ENCODE measurements at regions not wholly inside any gene's neighbourhood (a gene's known extent, or its start where the extent isn't known, plus 50 kb on each side); places are given as distances from the start of the nearest gene placed in this dataset.

DNA sequence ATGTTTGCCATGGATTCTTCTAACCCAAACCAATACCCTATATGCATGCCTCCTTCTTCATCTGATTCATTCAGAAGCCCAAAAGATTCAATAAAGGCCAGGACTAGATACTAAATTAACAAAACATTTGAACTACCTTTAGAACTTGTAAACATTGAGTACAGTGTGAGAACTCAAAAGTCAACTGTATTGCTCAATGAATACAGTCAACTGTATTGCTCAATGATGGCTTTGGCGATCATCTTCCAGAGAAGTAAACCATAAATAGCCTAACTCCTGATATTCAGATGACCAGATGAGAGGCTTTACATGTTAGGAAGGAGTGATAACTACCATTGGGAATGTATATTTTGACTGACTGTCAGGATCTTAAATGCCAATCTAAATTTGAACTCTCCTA, 206.5 kb upstream of the ITGA4 start:
- TF ChIP-seq, protein P1, sequence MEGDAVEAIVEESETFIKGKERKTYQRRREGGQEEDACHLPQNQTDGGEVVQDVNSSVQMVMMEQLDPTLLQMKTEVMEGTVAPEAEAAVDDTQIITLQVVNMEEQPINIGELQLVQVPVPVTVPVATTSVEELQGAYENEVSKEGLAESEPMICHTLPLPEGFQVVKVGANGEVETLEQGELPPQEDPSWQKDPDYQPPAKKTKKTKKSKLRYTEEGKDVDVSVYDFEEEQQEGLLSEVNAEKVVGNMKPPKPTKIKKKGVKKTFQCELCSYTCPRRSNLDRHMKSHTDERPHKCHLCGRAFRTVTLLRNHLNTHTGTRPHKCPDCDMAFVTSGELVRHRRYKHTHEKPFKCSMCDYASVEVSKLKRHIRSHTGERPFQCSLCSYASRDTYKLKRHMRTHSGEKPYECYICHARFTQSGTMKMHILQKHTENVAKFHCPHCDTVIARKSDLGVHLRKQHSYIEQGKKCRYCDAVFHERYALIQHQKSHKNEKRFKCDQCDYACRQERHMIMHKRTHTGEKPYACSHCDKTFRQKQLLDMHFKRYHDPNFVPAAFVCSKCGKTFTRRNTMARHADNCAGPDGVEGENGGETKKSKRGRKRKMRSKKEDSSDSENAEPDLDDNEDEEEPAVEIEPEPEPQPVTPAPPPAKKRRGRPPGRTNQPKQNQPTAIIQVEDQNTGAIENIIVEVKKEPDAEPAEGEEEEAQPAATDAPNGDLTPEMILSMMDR (IDR thresholded peaks at IDR 0.05; ENCODE audit: borderline replicate concordance, insufficient read depth, low read depth, low read length) = no peak
- H3K4me3 ChIP-seq (ENCODE audit: low read depth, low read length) = no peak overlapping the region

DNA sequence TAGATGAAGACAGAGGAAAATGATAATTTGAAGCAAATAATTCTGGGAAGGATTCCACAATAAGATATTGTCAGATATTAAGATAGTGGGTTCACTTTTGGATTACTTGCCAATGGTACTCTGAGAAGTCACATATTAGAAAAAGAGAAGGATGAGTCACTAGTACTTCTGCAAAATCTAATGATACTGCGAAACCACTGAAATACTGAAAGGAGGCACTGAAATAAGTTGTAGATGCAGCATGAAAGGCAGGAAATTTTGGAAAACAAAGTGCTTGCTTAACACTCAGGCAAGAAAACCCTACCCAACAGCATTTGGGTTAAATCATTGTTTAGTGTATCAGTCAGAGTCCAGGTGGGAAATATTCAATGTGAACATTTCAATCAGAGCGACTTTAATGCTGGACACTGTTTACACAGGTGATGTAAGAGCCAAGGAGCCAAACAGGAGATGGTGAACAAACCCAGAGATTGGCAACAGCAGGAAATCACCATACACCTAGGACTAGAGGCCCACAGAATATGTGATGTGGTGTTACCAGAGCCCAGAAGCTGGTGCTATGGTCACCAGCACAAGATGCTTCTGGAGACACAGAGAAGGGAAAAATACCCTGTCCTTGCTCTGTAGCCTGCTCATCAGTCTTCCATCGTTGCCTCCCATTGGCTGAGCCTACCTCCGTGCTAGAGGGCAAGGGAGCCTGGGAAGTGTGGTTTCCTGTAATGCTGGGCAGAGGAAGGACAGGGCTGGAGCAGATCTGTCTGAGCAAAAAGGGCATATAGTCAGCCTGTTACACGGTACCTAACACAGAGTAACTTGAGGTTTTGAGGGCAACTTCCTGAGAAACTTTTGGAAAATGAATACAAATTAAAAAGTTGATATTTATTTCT, 204.7 kb upstream of the ITGA4 start:
- no peak overlapping the region for H3K4me3 ChIP-seq (ENCODE audit: low read depth, low read length)
- TF ChIP-seq, protein P1 (IDR thresholded peaks at IDR 0.05; ENCODE audit: borderline replicate concordance, insufficient read depth, low read depth, low read length) = no peak

DNA sequence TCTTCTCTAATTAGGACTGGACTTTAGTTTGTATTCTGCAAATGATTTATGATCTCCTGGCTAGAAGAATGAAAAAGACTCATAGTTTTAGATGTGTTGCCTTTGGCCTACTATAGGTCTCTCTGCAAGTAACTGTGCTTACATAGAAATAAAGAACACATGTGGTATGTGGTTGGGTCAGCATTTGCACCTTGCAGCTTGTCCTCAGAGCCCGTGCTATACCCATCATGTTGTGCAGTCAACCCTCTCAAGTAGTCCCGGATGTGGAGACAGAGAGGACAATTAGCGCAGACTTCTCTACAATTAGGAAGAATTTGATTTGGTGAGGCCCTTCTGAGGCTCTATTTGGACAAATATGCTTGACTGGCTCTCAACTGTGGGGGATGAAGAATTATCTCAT, 203.7 kb upstream of the ITGA4 start:
- TF ChIP-seq, protein P1 (IDR thresholded peaks at IDR 0.05; ENCODE audit: borderline replicate concordance, insufficient read depth, low read depth, low read length) = no peak
- H3K4me3 ChIP-seq (ENCODE audit: low read depth, low read length) = no peak overlapping the region

DNA sequence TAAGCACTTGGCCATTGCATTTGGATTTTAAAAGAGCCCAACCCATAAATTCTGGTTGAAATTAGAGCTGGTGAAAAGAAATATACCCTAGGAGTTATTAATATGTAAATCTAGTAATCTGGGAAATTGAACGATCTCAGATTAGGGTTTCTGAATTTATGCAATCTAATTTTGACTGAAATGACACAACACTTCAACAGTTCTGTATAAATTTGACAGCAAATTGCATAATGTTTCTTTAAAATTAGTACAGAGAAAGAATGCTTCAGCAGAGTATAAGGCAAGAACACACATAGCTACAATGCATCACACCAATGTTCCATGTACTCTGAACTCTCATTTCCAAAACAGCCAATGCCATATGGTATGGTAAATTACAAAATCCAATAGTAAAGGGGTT, 201.5 kb upstream of the ITGA4 start:
- H3K4me3 ChIP-seq (ENCODE audit: low read depth, low read length) = no peak overlapping the region
- TF ChIP-seq, protein P1 (IDR thresholded peaks at IDR 0.05; ENCODE audit: borderline replicate concordance, insufficient read depth, low read depth, low read length) = no peak

DNA sequence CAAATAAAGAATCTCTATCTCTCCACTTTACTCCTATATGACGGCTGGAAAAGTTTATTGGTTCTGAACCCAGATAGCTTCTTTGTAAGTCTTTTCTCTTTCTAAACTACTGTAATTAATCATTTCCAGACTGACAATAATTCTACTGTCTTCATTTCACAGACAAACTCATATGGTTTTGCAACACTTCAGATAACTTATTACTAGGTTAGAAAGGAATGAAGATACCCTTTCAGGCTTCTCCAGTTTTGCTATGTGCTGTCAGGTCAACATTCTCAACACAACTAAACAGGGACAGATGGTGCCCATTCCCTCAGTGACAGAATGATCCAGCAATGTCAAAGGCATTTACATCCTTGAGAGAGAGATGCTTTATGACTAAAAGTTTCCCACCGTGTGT, 198.5 kb upstream of the ITGA4 start:
- H3K4me3 ChIP-seq (ENCODE audit: low read depth, low read length) = no peak overlapping the region
- TF ChIP-seq, protein P1 (IDR thresholded peaks at IDR 0.05; ENCODE audit: borderline replicate concordance, insufficient read depth, low read depth, low read length) = no peak

DNA sequence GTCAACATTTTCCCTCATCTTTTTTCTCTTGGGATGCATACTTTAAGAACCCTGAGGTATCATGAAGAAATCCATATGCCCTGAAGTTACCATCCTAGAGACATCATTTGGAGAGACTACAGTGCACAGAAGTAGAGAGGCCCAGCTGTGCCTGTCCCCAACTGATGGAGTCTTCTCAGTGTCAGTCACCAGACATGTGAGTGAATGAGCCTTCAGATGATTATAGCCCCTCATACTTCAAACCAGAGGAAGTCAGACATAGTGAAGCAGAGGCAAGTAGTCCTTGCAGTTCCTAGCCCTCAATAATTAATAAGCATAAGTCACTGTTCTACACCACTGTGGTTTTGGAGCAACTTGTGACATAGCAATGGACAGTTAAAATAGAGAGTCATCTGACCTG, 194.4 kb upstream of the ITGA4 start:
- TF ChIP-seq, protein P1 (IDR thresholded peaks at IDR 0.05; ENCODE audit: borderline replicate concordance, insufficient read depth, low read depth, low read length) = no peak
- H3K4me3 ChIP-seq (ENCODE audit: low read depth, low read length) = no peak overlapping the region

DNA sequence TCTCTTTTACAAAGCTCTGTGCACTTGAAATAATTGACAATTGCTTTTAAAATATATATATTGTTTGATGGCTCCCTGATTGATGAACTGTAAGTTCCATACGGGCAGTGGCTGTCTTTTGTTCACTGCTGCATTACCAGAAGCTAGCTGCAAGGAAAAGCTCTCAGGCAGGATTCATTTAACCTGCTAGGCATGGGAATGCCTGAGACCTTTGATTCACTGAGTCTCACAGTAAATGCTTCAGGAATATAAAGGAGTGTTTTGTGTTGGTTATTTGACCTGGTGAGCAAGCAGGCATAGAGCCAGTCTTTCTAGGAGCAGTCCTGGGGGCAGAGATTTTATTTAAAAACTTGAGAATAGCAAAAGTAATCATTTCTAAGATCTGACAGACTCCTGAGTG, 193.2 kb upstream of the ITGA4 start:
- TF ChIP-seq, protein P1 (IDR thresholded peaks at IDR 0.05; ENCODE audit: borderline replicate concordance, insufficient read depth, low read depth, low read length) = no peak
- H3K4me3 ChIP-seq (ENCODE audit: low read depth, low read length) = no peak overlapping the region

All from GM12875 (cell line).